Neural progenitor cell (in vitro differentiated cells): ENCODE measurements at regions not wholly inside any gene's neighbourhood (a gene's known extent, or its start where the extent isn't known, plus 50 kb on each side); places are given as distances from the start of the nearest gene placed in this dataset.

Source experiments
- DNase-seq: peaks from one replicate; pipeline ENCODE4 v3.0.0-alpha.2; 2016; ENCODE audit warnings: low spot score
- H2AFZ ChIP-seq: fragments of 200-600 bp; sonication (generic); replicated peaks from 2 replicates; pipeline ENCODE4 v1.6.1; 2016; ENCODE audit warnings: antibody characterized with exemption
- H3F3A ChIP-seq: fragments of 200-600 bp; sonication (generic); 2 replicates; pipeline ENCODE4 v1.6.1; 2016; ENCODE audit warnings: antibody characterized with exemption, low read depth
- H3K27ac ChIP-seq: fragments of 200-600 bp; sonication (generic); 2 replicates; pipeline ENCODE4 v1.5.1; 2016; ENCODE audit warnings: mild to moderate bottlenecking
- H3K27me3 ChIP-seq: fragments of 200-600 bp; sonication (generic); 2 replicates; pipeline ENCODE4 v1.6.1; 2016; ENCODE audit warnings: mild to moderate bottlenecking, moderate library complexity
- H3K36me3 ChIP-seq: fragments of 200-600 bp; sonication (generic); 2 replicates; pipeline ENCODE4 v1.5.1; 2016
- H3K4me1 ChIP-seq: fragments of 200-600 bp; sonication (generic); 2 replicates; pipeline ENCODE4 v1.6.1; 2016; ENCODE audit warnings: mixed run types
- H3K4me2 ChIP-seq: fragments of 200-600 bp; sonication (generic); 2 replicates; pipeline ENCODE4 v1.6.1; 2016
- H3K4me3 ChIP-seq: fragments of 200-600 bp; sonication (generic); 2 replicates; pipeline ENCODE4 v1.5.1; 2016
- H3K79me2 ChIP-seq: fragments of 200-600 bp; sonication (generic); 2 replicates; pipeline ENCODE4 v1.6.1; 2016; ENCODE audit warnings: low read depth
- H3K9ac ChIP-seq: fragments of 200-600 bp; sonication (generic); 2 replicates; pipeline ENCODE4 v1.6.1; 2016
- H3K9me3 ChIP-seq: fragments of 200-600 bp; sonication (generic); 2 replicates; pipeline ENCODE4 v1.5.1; 2016; ENCODE audit warnings: low read depth
- H4K20me1 ChIP-seq: fragments of 200-600 bp; sonication (generic); 2 replicates; pipeline ENCODE4 v1.6.1; 2016; ENCODE audit warnings: low read depth
- H3K27ac Mint-ChIP-seq: 3 replicates; pipeline ENCODE4 v1.8.0; 2021; ENCODE audit warnings: mixed read lengths
- H3K27me3 Mint-ChIP-seq: 2 replicates; pipeline ENCODE4 v1.8.0; 2022; ENCODE audit warnings: low read depth, mild to moderate bottlenecking, inconsistent platforms, moderate library complexity, mixed read lengths; ENCODE audit not compliant: insufficient read depth
- H3K36me3 Mint-ChIP-seq: 3 replicates; pipeline ENCODE4 v1.8.0; 2021; ENCODE audit warnings: mixed read lengths
- H3K4me1 Mint-ChIP-seq: 3 replicates; pipeline ENCODE4 v1.8.0; 2021; ENCODE audit warnings: mixed read lengths
- H3K4me3 Mint-ChIP-seq: 3 replicates; pipeline ENCODE4 v1.8.0; 2021; ENCODE audit warnings: mild to moderate bottlenecking, moderate library complexity, mixed read lengths
- H3K9me3 Mint-ChIP-seq: 3 replicates; pipeline ENCODE4 v1.8.0; 2020; ENCODE audit warnings: mixed read lengths
- EZH2 ChIP-seq: fragments of 200-600 bp; sonication (generic); IDR thresholded peaks from 2 replicates; pipeline ENCODE4 v1.6.1; 2017; ENCODE audit warnings: antibody characterized with exemption, mild to moderate bottlenecking, moderate library complexity
- EZH2phosphoT487 ChIP-seq: fragments of 200-600 bp; sonication (generic); IDR thresholded peaks from 2 replicates; pipeline ENCODE4 v1.6.1; 2017; ENCODE audit warnings: antibody characterized with exemption
- TF ChIP-seq, protein P1 (sequence below): fragments of 200-600 bp; sonication (generic); IDR thresholded peaks from 2 replicates; pipeline ENCODE4 v1.5.1; 2017; ENCODE audit warnings: antibody characterized with exemption, mild to moderate bottlenecking

DNA sequence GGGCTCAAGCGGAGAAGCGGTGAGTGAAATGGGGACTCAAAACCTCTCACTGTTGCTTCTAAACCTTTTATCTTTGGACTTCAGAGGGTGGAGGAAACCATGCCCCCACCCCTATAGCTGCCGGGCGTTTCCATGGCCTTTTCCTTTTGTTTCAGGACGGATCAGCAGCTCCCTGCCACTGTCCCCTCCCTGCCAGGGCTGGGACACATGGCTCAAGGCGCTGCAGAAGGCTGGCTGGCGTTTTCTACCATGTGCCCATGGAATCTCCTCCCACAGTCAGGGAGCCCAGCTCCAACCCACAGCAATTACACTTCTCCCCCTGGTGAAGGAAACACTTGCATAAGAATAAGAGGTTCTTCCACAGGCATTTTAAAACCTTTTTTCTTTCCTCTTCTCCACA is 812.7 kb downstream of the PLA2G4A start:
- DNase-seq: peak; percentile 51
- Histone ChIP-seq H3K27ac (peak overlapping the region; percentile 74), H3F3A (peaks cover 5% of the 10 kb centered on the region), H3K9me3 (no peaks in the 10 kb centered on the region), H3K4me2 (peak overlapping the region; percentile 64), H3K4me1 (peaks cover 24% of the 10 kb centered on the region), H3K9ac (no peak overlapping the region), H3K27me3 (no peaks in the 10 kb centered on the region), H3K4me3 (peak overlapping the region; percentile 41), H3K36me3 (no peaks in the 10 kb centered on the region), H3K79me2 (peaks cover 44% of the 10 kb centered on the region), H2AFZ (peak overlapping the region; percentile 87), H4K20me1 (no peaks in the 10 kb centered on the region)
- Mint-ChIP-seq H3K27ac (no peak overlapping the region), H3K9me3 (no peaks in the 10 kb centered on the region), H3K4me3 (no peak overlapping the region), H3K27me3 (no peaks in the 10 kb centered on the region), H3K36me3 (no peaks in the 10 kb centered on the region), H3K4me1 (peaks cover 5% of the 10 kb centered on the region)
- TF ChIP-seq, protein P1, sequence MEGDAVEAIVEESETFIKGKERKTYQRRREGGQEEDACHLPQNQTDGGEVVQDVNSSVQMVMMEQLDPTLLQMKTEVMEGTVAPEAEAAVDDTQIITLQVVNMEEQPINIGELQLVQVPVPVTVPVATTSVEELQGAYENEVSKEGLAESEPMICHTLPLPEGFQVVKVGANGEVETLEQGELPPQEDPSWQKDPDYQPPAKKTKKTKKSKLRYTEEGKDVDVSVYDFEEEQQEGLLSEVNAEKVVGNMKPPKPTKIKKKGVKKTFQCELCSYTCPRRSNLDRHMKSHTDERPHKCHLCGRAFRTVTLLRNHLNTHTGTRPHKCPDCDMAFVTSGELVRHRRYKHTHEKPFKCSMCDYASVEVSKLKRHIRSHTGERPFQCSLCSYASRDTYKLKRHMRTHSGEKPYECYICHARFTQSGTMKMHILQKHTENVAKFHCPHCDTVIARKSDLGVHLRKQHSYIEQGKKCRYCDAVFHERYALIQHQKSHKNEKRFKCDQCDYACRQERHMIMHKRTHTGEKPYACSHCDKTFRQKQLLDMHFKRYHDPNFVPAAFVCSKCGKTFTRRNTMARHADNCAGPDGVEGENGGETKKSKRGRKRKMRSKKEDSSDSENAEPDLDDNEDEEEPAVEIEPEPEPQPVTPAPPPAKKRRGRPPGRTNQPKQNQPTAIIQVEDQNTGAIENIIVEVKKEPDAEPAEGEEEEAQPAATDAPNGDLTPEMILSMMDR: no peak
- TF ChIP-seq EZH2phosphoT487 (no peak), EZH2 (no peak)

DNA sequence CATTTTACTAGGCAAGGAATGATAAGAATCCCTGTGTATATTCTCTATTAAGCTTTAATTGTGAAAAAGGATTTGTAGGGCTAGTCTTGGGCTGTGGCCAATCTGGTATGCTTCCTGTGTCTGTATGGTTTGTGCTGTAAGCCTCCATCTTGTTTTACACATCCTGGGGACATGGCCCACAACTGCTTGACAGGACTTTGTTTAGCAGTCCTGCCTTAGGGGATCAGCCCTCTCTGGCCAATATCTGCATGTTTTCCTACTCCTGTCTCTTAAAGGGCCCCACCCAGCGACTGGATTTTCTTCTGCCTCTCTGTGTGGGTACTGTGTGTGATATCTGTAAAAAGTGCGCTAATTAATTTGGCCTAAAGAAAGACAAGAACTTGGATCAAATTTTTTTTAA is 813.2 kb downstream of the PLA2G4A start:
- H2AFZ ChIP-seq: peak overlapping the region; percentile 87
- TF ChIP-seq EZH2: no peak
- TF ChIP-seq, protein P1: no peak
- no peak for TF ChIP-seq EZH2phosphoT487
- H3K4me2 ChIP-seq: peak overlapping the region; percentile 64
- H3K27ac ChIP-seq: no peak overlapping the region
- Mint-ChIP-seq H3K4me3 (no peak overlapping the region), H3K9me3 (no peaks in the 10 kb centered on the region), H3K4me1 (peaks cover 5% of the 10 kb centered on the region), H3K27ac (no peak overlapping the region), H3K36me3 (no peaks in the 10 kb centered on the region), H3K27me3 (no peaks in the 10 kb centered on the region)
- H3K9me3 ChIP-seq: no peaks in the 10 kb centered on the region
- no peaks in the 10 kb centered on the region for H3K27me3 ChIP-seq
- H3K9ac ChIP-seq: no peak overlapping the region
- H3K79me2 ChIP-seq: peaks cover 44% of the 10 kb centered on the region
- peaks cover 5% of the 10 kb centered on the region for H3F3A ChIP-seq
- DNase-seq: peak; percentile 5
- H3K36me3 ChIP-seq: no peaks in the 10 kb centered on the region
- peaks cover 24% of the 10 kb centered on the region for H3K4me1 ChIP-seq
- H3K4me3 ChIP-seq: peak overlapping the region; percentile 41
- no peaks in the 10 kb centered on the region for H4K20me1 ChIP-seq

DNA sequence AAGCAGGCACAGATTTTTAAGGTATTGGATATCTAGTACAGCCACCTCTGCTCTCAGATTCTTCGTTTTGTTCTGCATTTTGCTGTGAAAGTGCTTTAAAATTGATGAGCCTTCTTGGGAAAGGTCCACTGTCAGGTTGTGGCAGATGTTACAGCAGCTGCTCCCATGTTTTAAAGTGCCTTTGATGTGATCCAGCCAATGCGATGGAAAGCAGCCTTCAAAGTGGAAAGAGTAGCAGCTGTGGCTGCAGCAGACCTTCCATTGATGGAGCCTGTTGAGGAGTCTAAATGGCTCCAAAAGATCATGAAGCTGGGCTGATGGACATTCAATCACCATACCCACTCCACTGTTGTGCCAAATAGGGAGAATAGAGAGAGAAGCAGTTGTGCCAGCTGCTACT is 816.9 kb downstream of the PLA2G4A start:
- H3K4me2 ChIP-seq: no peak overlapping the region
- no peaks in the 10 kb centered on the region for H3K27me3 ChIP-seq
- Mint-ChIP-seq H3K36me3 (no peaks in the 10 kb centered on the region), H3K27ac (no peak overlapping the region), H3K27me3 (no peaks in the 10 kb centered on the region), H3K9me3 (no peaks in the 10 kb centered on the region), H3K4me3 (no peak overlapping the region), H3K4me1 (peaks cover 3% of the 10 kb centered on the region)
- no peak for TF ChIP-seq EZH2phosphoT487
- peaks cover 44% of the 10 kb centered on the region for H3K79me2 ChIP-seq
- no peak overlapping the region for H3K9ac ChIP-seq
- H3F3A ChIP-seq: peaks cover 5% of the 10 kb centered on the region
- no peaks in the 10 kb centered on the region for H3K9me3 ChIP-seq
- H4K20me1 ChIP-seq: no peaks in the 10 kb centered on the region
- peaks cover 13% of the 10 kb centered on the region for H3K4me1 ChIP-seq
- no peaks in the 10 kb centered on the region for H3K36me3 ChIP-seq
- no peak overlapping the region for H3K4me3 ChIP-seq
- no peak for DNase-seq
- H2AFZ ChIP-seq: peak overlapping the region; percentile 40
- no peak overlapping the region for H3K27ac ChIP-seq

DNA sequence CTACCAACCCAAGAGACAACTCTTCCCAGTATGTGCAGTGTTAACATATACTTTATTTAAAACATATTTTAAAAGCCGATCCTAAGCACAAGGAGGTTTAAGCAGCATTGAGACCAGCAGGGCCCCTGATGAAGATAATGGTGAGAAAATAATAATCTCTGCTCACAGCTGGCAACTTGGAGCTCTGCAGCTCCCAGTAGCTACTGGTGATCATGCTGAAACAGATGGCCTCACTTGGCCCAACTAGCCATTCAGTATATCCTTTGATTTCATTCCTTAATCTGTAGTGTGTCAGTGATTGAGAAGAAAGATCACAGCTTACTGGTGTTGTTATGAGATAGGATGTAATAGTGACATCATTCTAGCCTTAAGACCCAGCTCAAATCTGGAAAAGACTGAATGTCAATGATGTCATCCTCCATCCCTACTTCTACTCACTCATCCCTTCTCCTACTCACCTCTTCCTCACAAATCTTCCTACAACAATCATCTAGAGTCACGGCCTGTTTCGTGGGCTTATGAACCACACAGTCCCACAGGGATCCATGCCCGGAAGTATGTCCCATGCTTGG is 817.9 kb downstream of the PLA2G4A start:
- Histone ChIP-seq H3K9me3 (no peaks in the 10 kb centered on the region), H3K36me3 (no peaks in the 10 kb centered on the region), H4K20me1 (no peaks in the 10 kb centered on the region), H2AFZ (no peak overlapping the region), H3K27ac (no peak overlapping the region), H3K4me3 (no peak overlapping the region), H3K9ac (no peak overlapping the region), H3F3A (peaks cover 2% of the 10 kb centered on the region), H3K27me3 (no peaks in the 10 kb centered on the region), H3K79me2 (peaks cover 43% of the 10 kb centered on the region), H3K4me1 (peaks cover 7% of the 10 kb centered on the region), H3K4me2 (no peak overlapping the region)
- H3K9me3 Mint-ChIP-seq: no peaks in the 10 kb centered on the region
- H3K4me3 Mint-ChIP-seq: no peak overlapping the region
- H3K27me3 Mint-ChIP-seq: no peaks in the 10 kb centered on the region
- DNase-seq: no peak
- H3K4me1 Mint-ChIP-seq: peaks cover 3% of the 10 kb centered on the region
- TF ChIP-seq EZH2 (no peak), EZH2phosphoT487 (no peak)
- TF ChIP-seq, protein P1: no peak
- H3K27ac Mint-ChIP-seq: no peak overlapping the region
- no peaks in the 10 kb centered on the region for H3K36me3 Mint-ChIP-seq
